ENCODE measurements at regions not wholly inside any gene's neighbourhood (a gene's known extent, or its start where the extent isn't known, plus 50 kb on each side); places are given as distances from the start of the nearest gene placed in this dataset.

DNA sequence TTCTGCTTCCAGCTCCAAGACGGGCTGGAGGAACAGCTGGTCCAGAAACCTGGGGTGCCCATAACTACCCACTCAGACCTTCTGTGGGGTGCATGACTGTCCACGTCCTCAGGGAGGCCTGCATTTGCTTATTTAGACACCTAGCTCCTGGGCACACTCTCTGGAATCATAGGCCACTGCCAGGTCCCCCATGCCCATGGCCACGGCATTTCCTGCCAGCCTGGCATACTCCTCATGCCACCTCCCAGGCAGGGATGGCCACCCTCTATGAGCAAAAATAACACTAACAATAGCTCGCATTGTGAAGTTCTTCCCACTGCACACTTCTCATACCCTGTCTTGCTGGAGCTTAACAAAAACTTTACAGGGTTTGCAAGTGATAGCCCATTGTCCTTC is 166.9 kb upstream of the TPM1 start:
- DNase-seq, result no peak

DNA sequence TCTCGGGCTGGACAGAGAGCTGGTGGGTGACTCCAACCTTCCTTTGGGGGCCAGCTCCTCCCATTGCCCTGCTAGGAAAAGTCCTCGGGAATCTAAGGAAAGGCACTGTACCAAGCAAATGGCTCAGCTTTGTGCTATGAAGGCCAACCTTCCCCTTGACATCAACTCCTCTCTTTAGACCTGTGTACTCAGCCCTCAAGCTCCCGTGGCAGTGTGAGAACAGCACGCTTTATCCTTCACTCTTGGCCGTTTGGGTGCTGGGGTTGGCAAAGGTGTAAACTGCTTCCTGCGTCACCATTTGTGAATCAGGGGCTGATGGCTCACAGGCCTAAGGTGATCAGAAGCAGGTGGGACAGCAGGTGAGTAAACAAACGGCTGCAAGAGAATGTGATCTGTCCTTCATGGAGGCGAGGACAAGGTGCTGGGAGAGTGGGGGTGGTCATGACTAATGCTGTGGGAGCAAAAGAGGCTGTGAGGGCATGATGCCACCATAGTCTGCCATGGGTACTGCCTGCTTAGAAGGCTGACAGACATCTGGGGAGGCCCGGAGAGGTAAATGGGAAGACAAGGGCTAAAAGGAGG is 165.2 kb upstream of the TPM1 start:
- no peak for DNase-seq

DNA sequence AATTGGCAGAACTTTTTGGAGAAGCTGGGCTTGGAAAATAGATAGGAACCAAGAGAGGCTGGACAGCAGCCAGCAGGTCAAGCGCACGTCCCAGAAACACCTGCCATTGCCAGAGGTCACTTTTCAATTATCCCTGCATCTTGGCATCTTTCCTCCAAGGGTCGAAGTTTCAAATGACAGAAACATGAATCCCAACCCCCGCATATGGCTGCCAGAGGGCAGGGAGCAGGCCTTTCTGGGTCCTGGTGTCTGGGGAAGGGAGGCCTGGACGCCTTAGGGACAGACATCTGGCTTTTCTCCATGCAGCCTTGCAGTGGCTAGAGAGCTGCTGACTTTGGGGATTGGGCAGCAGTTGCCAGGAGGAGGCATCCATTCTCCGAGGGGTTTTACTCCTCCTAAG is 164.5 kb upstream of the TPM1 start:
- DNase-seq, result no peak

DNA sequence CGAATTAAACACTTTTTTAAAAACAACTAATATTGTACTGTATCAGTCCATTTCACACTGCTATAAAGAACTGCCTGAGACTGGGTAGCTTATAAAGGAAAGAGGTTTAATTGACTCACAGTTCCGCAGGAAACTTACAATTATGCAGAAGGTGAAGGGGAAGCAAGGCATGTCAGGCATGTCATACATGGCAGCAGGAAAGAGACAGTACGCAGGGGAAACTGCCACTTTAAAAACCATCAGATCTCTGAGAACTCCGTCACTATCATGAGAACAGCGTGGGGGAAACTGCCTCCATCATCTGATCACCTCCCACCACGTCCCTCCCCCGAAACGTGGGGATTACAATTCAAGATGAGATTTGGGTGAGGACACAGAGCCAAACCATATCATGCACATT is 162.8 kb upstream of the TPM1 start:
- peak; percentile 40 for DNase-seq

DNA sequence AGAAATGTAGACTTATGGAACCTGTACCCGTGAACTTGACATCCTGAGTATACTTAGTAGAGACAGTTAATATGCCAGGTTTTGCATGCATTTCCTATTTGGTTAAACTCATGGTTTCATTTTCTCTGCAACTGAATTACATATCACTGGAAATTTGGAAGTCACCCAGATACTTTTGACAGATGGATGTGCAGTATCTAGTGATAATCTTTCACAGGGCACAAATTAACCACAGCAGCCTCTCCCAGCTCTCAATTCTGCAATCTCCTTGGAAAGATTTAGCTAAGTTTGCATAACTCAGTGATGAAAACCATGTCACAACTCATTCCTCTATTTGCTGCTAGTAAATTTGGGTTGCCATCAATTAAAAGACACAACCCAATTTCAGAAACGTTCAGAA is 162.3 kb upstream of the TPM1 start:
- DNase-seq, result peak; percentile 59

DNA sequence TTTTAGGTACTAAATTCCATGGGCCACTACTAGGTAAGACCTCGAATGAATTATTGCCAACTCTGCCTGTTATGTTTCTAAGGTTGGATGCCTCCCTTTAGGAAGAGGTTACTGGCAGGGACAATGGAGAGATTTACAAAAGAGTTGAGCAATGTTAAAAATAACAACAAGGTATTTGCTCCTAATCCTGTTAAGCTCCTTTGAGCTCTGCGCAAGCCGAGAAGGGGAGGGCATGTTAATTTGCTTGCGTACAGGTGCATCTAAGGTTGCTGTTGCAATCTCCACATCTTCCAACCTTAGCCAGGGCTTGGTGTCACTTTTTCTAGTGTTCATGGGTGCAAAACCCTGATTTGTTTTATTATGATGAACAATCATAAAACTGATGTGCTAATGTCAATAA is 161.5 kb upstream of the TPM1 start:
- no peak for DNase-seq

DNA sequence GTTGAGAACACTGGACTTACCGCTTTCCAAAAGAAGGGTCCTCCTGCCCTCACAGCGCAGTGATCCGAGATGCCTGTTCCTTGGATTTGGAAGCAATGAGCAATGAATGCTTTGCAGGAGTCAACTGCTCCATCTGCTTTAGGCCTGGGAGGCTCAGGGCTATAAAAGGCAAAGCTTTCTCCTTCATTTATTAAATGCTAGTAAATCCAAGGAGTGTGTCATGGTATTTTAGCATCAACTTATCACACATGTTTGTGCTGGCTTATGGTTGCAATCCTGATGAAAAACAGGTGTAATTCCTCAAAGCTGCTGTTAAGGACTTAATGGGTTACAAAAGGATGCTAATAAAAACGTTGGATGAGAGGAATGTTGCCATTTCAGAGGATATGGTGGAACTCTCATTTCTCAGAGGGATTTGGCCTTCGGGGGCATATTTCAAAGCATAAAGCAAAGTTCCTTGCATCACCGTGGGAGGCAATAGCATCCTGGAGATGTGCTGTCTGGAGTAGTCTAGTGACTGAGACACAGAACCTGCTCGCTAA is 158.5 kb upstream of the TPM1 start:
- DNase-seq, result no peak

DNA sequence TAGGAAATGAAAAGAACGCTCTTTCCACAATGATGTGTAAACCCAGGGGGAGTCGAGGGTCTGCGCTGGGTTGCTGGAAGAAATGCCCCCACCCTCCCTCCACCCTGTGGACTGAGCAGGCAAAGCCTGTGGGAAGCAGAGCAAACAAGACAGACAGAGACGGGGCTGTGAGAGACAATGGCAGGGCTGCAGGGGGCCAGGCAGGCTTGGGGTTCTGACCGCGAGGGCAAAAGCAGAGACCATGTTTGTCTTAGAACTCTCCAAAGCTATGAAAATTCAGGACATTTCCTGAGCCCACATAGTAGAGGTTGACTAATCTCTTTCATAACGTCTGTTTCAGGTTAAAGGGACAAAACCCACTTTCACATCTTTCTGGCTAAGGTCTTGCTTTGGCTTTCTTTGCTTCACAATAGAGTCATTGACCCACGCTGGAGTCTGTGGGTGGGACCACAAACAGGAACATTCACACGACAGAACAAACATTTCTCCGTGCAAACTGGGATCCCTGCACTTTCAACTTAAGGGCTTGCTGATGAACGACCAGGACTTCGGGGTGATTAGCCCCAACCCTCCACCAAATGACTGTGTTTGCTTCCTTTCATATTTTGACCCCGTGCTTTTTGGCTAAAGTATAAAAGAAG is 156.0 kb upstream of the TPM1 start:
- DNase-seq, result no peak

DNA sequence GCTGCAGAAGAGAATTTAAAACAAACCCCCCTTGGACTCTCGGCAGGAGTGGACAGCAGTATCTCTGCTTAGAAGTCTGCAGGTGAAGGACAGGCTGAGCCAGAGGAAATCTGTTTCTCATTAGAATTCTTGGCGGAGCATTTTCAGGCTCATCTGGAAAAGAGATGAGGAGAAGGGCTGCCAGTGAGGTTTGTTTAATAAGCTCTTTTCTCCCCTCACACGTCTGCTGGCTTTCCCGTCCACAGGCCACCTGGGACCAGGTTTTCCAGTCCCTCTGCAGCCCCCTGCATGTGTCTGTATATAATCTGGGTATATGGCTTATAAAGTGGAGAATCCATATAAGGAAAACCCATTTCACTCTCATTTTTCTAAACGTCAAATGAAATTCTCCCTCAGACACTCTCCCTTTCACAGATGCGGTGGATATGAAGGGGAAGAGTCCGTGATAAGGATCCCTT is 155.4 kb upstream of the TPM1 start:
- no peak for DNase-seq

DNA sequence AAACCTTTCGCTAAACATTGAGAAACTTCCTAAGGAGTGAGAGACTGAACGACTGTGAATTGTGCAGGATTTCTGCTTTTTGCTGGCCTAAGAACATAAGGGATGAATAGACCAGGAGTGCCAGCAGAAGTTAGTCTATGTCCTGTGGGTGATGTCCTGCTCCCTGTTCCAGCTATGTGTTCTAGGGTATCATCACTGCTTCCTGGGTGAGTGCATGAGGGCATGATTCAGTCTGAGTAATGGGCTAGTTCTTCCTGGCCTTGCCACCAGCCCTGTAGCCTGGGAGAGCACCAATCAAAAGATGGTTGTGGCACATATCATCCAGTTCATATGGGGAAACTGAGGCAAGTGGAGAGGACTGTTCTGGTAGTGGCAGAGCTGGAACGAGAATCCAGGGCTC is 153.9 kb upstream of the TPM1 start:
- DNase-seq, result no peak

DNA sequence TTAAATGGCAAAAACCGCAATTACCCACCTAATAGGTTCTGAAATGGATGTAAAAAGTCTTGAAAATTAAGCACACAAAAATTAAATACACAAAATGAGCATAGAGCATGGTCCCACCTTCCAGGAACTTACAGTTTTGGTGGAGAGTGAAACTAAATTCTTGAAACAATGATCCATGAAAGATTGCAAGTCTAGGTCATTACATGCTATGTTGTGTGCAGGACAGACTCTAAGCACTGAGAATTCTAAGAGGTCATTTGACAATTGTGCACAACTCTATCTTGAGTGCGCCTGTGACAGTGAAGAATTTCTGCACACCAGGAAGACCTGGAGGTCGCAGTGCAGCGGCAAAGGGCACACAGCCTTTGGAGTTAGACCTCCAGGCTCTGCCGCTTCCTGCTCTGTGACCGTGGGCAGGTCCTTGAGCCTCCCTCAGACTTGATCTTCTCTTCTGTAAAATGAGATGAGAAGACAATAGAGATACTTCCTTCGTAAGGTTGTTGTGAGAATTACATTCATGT is 153.3 kb upstream of the TPM1 start:
- DNase-seq, result no peak

DNA sequence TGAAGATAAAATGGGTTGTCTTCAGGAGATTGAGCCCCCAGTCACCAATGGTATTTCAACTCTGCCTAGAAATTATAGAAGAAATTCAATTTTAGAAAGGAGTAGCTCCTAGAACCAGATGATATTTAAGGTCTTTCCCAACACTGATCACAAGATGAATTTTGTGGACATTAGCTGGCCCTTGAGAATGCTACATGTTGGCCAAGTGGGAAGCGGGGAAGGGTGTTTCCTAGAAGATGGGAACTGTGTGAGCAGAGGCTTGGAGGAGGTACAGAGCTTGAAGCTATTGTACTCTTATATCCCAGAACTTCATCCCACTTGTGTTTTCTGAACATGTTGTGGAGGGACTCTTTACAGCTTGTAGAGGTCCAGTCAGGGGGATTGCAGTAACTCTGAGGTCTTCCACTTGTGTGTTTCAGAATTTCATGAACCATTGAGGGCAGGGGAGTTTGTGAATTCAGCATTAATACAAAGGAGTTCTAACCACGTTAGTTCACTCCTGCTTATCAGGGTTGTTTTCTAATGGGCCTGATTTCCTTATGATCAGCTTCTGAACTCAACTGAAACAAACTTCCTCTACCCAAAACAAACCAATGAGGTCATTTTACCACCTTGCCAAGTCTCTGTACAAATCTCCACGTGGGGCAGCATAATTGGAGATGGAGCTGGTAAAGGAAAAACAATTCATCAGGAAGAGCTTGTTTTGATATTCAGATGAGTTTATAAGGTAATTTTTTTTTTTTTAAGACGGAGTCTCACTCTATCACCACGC is 152.6 kb upstream of the TPM1 start:
- no peak for DNase-seq

DNA sequence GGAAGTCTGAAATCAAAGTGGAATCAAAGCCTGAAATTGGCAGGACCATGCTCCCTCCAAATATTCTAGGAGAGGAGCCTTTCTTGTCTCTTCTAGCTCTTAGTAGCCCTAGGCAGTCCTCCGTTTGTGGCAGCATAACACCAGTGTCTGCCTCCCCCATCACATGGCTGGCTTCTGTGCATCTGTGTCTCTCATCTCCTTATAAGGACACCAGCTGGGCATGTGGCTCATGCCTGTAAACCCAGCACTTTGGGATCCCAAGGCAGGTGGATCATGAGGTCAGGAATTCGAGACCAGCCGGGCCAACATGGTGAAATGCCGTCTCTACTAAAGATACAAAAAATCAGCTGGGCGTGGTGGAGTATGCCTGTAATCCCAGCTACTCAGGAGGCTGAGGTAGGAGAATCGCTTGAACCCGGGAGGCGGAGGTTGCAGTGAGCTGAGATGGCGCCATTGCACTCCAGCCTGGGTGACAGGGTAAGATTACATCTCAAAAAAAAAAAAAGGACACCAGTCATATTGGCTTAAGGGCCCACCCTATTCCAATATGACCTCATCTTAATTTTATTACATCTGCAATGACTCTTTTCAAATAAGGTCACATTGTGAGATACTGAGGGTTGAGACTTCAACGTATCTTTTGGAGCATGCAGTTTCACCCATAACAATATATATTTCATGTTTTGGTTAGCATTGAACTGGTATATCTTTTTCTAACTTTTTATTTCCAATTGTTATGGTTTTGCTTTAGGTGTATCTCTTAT is 148.0 kb upstream of the TPM1 start:
- DNase-seq, result no peak

DNA sequence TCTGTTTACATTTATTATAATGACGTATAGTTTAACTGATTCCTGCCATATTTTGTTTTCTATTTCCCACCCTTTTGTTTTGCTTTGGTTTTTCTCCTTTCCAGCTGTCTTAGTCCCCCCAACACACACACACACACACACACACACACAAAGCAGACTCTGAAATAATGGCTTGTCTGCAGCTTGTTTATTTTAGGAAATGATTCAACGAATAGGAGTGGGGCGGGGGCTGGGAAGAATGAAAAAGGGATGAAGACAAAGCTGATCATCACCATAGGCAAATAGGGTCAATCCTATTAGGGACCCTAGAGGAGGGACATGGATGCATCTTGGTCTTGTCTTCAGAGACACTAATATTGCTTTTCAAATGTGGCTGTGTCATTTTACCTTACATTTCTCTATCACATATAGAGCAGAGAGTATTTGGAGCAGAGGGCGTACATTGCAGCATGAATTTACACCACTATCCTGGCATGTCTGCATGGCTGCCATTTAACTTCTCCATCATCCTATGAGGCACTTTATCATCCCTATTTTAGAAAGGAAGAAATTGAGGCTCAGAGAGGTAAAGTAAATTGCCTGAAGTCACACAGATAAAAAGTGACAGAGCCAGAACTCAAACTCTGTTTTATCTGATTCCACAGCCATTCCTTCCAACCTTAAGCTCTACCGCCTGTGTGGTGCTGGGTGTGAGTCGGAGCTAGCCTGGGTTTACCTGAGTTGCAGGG is 147.2 kb upstream of the TPM1 start:
- no peak for DNase-seq

DNA sequence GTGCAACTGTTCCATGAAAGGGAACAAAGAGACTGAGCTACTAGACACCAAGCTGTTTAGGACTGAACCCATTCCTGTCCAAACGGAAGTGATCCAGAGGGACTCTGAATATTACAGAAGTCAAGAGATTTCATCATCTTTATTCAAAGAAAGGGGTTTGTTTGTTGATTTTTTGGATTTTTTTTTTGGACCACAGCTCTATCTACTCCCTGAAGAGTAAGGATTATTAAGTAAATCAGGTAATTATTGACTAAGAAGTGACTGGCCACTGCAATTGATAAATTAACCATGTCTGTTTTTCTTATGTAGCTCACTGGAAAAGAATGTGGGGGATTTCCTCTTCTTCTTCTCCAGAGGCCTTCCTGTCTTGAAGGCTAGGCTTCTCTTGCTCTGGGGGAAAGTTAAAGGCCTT is 146.6 kb upstream of the TPM1 start:
- no peak for DNase-seq

DNA sequence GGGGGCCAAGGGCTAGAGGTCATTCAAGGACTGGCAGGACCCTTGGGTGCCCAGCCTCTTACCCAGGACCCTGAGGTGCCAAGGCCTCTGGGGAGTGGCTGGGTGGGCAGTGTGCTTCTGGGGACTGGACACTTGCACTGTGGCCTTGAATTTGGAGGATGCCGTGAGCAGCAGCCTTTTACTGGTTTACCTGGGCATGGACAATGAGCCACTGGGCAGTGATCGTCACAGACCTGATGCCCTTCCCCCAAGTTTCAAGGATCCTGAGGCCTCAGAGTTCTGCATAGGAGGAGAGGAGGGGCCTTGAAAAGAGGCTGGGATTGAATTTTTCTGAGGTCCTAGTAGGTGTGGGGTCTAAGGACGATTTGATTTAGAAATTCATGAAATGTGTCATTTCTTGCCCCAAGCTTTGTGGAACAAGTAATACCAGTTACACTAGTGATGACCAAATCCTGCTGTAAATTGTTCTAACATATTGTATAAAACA is 146.1 kb upstream of the TPM1 start:
- DNase-seq, result no peak

DNA sequence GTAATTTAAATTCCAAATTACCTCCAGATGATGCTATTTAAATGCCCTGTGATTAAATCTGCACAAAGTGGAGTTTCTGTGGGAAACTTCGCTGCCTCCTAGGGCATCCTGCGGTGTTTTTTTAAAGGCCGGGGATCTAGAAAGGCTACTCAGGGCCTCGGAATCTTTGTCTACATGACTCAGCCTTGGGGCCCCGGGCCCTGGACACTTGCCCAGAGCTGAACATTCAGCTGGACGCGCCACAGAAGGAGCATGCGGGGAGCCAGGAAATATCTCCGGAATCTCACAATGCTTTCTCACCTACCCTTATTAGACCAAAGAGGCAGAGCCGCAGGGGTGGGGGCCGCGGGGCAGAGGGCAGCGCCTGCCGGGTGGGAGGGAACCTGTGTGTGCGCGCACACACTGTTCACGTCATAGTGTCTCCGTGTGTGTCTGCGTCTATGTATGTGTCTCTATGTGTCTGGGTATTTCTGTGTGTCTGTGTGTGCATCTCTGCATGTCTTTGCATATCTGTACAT is 145.5 kb upstream of the TPM1 start:
- DNase-seq, result no peak

DNA sequence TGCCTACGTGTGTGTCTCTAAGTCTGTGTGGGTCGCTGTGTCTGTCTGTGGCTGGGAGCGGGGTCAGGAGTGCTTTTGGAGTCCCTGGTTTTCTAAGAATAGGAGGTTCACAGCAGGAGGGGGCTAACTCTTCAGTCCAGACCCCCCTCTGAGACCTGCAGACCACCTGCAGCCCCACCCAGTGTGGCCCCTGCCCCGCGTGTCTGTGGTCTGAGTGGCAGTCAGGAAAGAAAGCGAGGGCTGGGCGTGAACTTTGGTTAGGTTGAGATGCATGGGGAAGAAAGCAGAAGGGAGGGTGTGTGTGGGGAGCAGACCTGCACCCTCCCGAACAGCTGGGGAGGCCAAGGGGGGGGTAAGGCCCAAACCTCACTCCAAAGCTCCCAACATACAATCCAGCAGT is 144.9 kb upstream of the TPM1 start:
- DNase-seq, result no peak

DNA sequence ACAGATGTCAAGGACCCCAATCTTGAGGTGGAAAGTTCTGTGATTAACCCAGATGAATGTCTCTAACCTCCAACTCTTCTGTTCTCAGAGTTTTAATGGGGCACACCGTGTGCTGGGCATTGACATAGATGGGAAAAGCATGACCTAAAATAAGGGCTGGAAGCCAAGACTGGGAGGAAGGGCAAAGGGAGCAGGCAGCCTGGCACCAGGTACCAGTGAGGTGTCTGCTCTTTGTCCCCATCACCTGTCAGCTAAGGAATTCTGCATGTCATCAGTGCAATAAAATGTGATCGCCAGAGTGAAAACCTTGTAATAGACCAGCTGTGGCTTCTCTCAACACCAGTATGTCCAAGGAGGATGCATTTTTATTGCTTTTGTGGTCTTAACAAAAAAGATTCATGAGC is 143.5 kb upstream of the TPM1 start:
- no peak for DNase-seq

DNA sequence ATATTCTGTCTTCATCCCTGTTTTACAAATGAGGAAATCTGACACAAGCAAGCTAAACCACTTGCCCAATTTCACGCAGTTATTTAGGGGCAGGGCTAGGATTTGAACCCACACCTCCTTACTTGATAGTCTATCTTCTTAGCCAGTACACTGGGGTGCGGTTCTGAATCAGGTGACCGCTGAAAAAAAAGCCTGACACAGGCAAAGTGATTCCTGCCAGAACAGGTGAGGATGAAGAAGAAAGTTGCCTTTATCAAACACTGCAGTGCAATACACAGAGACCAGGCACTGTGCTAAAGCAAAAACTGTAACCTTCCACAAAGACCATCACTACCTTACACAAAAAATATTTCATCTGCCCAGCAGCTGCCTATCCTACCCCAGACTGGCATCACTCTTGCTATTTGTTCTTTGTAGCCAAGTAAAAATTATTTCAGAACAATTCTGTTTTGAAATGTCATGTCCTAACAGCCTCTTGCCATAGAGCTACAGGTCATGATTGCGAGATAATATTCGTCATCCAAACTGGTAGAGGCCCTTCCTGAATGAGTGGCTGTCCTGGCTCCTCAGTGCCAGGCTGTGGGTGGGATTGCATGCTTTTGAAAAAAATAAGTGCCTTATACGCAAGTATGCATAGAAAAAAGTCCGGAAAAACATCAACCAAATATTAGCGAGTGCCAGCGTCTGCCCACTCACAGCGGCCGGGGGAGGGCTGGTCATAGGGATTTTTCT is 142.3 kb upstream of the TPM1 start:
- DNase-seq, result no peak

DNA sequence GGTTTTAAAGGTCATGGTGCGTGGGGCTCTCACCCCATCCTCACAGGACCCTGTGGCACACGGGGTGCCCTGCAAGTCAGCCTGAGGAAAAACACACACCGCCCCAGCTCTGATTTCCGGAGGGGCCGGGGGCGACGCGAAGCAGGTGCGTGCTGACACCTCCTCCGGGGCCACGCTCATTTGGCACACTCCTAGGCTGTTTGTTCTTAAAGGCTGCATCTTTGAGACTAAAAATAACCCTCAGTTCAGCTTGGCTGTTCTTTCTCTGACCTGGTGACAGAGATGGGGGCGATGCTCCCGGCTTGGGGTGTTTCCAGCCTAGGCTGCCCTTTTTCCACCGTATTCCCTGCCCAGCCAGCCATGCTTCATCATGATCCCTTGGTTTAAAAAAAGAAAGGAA is 141.5 kb upstream of the TPM1 start:
- DNase-seq, result no peak

All from OCI-M1 (cell line).